ENCODE measurements at regions not wholly inside any gene's neighbourhood (a gene's known extent, or its start where the extent isn't known, plus 50 kb on each side); places are given as distances from the start of the nearest gene placed in this dataset.
"Not testable (repeated sequence)": the region's sequence is repeated elsewhere in the genome, so short reads cannot be mapped to it uniquely, and the experiment has no call there.

DNA sequence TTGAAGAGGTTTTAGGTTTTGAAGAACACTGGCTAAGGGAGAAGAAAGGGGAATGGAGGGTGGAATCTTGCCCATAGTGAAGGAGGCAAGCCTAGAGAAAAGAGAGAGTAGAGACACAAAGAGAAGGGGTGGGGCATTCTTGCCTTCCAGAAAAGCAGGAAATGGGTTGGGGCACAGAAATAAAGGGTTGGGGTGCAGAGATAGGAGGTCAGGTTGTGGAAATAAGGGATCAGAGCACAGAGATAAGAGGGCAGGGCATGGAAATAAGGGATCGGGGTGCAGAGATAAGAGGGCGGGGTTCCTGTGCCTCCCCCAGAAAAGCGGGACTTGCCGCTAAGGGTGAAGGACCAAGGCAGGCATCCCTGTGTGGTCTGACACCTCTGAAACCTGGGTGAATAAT, 69.9 kb downstream of the ALG1L2 start:
- H3K4me1 ChIP-seq (ENCODE audit: control insufficient read depth in 1 of 2, insufficient read depth in 2 of 2, low read length in 2 of 2); intact Hi-C loops (cut with DNase I); H3K27me3 ChIP-seq (ENCODE audit: control insufficient read depth in 1 of 2, insufficient read depth in 2 of 2, low read length in 1 of 2); H3K4me3 ChIP-seq (ENCODE audit: low read length in 2 of 2); H3K9me3 ChIP-seq (ENCODE audit: control insufficient read depth, low read length); H3K36me3 ChIP-seq (ENCODE audit: control insufficient read depth in 1 of 2, insufficient read depth in 2 of 2, low read length in 1 of 2); DNase-seq; ATAC-seq (ENCODE audit: low FRiP score); H3K27ac ChIP-seq (ENCODE audit: low read depth in 1 of 2, low read length in 2 of 2): not testable (repeated sequence)
- WGBS, 2 donors, result 95 to 96% methylated on average over 4 of the region's 4 CpGs

DNA sequence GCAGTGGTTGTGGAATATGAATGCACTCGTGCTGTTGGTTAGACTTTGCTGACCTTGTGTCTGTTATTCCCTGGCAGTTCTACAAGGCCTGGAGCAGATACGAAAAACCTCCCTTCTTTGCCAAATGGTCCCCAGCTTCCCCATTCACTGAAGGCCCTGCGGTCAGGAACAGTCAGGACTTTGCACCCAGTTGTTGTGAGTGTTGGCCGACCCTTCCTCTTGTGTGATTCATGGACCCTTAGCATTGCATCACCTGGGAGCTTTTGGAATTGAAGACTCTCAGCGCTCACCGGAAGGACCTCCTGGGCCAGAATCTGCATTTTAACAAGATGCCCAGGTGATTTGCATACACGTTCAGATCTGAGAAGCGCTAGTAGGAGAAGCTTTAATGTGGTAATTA, 71.6 kb downstream of the ALG1L2 start:
- H3K9me3 ChIP-seq (ENCODE audit: control insufficient read depth, low read length); ATAC-seq (ENCODE audit: low FRiP score); H3K36me3 ChIP-seq (ENCODE audit: control insufficient read depth in 1 of 2, insufficient read depth in 2 of 2, low read length in 1 of 2); DNase-seq; H3K4me3 ChIP-seq (ENCODE audit: low read length in 2 of 2); H3K27ac ChIP-seq (ENCODE audit: low read depth in 1 of 2, low read length in 2 of 2); intact Hi-C loops (cut with DNase I); H3K4me1 ChIP-seq (ENCODE audit: control insufficient read depth in 1 of 2, insufficient read depth in 2 of 2, low read length in 2 of 2); H3K27me3 ChIP-seq (ENCODE audit: control insufficient read depth in 1 of 2, insufficient read depth in 2 of 2, low read length in 1 of 2): not testable (repeated sequence)
- WGBS, 2 donors, result 45 to 58% methylated on average over 8 of the region's 8 CpGs

- ATAC-seq (ENCODE audit: low FRiP score); intact Hi-C loops (cut with DNase I); H3K27me3 ChIP-seq (ENCODE audit: control insufficient read depth in 1 of 2, insufficient read depth in 2 of 2, low read length in 1 of 2); H3K4me1 ChIP-seq (ENCODE audit: control insufficient read depth in 1 of 2, insufficient read depth in 2 of 2, low read length in 2 of 2); H3K36me3 ChIP-seq (ENCODE audit: control insufficient read depth in 1 of 2, insufficient read depth in 2 of 2, low read length in 1 of 2); H3K9me3 ChIP-seq (ENCODE audit: control insufficient read depth, low read length); H3K27ac ChIP-seq (ENCODE audit: low read depth in 1 of 2, low read length in 2 of 2); H3K4me3 ChIP-seq (ENCODE audit: low read length in 2 of 2); DNase-seq: not testable (repeated sequence)
- WGBS, 2 donors, result 53% methylated on average over 4 of the region's 4 CpGs; no CpG with 5 or more reads in 1 of the 2 donors
Observed at GRCh38 chr3:130155464-130155863, 73.8 kb downstream of the ALG1L2 start.

GRCh38 chr3:130166856-130167255, 85.2 kb downstream of the ALG1L2 start:
- intact Hi-C loops (cut with DNase I); ATAC-seq (ENCODE audit: low FRiP score); H3K4me3 ChIP-seq (ENCODE audit: low read length in 2 of 2): not testable (repeated sequence)

DNA sequence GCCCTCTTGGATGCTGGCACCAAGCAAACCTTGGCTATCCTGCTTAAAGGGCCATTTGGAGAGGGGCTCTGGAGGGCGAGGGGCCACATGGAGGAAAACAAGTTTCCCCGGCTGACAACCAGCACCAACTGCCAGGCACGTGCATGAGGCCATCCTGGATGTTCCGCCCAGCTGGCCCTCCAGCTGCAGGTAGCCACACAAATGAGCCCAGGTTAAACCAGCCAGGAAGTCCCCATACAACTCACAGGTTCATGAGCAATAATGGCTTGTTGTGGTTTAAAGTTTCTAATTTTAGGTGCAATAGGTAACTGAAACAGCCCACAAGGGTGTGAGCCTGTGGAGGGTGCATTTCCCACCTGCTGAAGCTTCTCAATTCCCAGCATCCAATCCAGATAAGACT, 93.6 kb downstream of the ALG1L2 start:
- ATAC-seq (ENCODE audit: low FRiP score); DNase-seq; H3K27me3 ChIP-seq (ENCODE audit: control insufficient read depth in 1 of 2, insufficient read depth in 2 of 2, low read length in 1 of 2); H3K27ac ChIP-seq (ENCODE audit: low read depth in 1 of 2, low read length in 2 of 2); H3K9me3 ChIP-seq (ENCODE audit: control insufficient read depth, low read length); intact Hi-C loops (cut with DNase I); H3K4me3 ChIP-seq (ENCODE audit: low read length in 2 of 2); H3K36me3 ChIP-seq (ENCODE audit: control insufficient read depth in 1 of 2, insufficient read depth in 2 of 2, low read length in 1 of 2); H3K4me1 ChIP-seq (ENCODE audit: control insufficient read depth in 1 of 2, insufficient read depth in 2 of 2, low read length in 2 of 2): not testable (repeated sequence)
- WGBS, 2 donors, result 90 to 96% methylated on average over 4 of the region's 4 CpGs

More at GRCh38 chr3:130166856-130167255, 85.2 kb downstream of the ALG1L2 start:
- not testable (repeated sequence) for H3K27me3 ChIP-seq (ENCODE audit: control insufficient read depth in 1 of 2, insufficient read depth in 2 of 2, low read length in 1 of 2); H3K36me3 ChIP-seq (ENCODE audit: control insufficient read depth in 1 of 2, insufficient read depth in 2 of 2, low read length in 1 of 2); H3K4me1 ChIP-seq (ENCODE audit: control insufficient read depth in 1 of 2, insufficient read depth in 2 of 2, low read length in 2 of 2); DNase-seq; H3K9me3 ChIP-seq (ENCODE audit: control insufficient read depth, low read length); H3K27ac ChIP-seq (ENCODE audit: low read depth in 1 of 2, low read length in 2 of 2)
- WGBS, 2 donors, result 63 to 66% methylated on average over 3 of the region's 4 CpGs

- H3K4me3 ChIP-seq (ENCODE audit: low read length in 2 of 2); ATAC-seq (ENCODE audit: low FRiP score); H3K36me3 ChIP-seq (ENCODE audit: control insufficient read depth in 1 of 2, insufficient read depth in 2 of 2, low read length in 1 of 2); H3K27ac ChIP-seq (ENCODE audit: low read depth in 1 of 2, low read length in 2 of 2); H3K27me3 ChIP-seq (ENCODE audit: control insufficient read depth in 1 of 2, insufficient read depth in 2 of 2, low read length in 1 of 2); intact Hi-C loops (cut with DNase I); H3K4me1 ChIP-seq (ENCODE audit: control insufficient read depth in 1 of 2, insufficient read depth in 2 of 2, low read length in 2 of 2); DNase-seq; H3K9me3 ChIP-seq (ENCODE audit: control insufficient read depth, low read length): not testable (repeated sequence)
- WGBS, 2 donors, result 40 to 43% methylated on average over 13 of the region's 13 CpGs
Observed at GRCh38 chr3:130176476-130177256, 95.0 kb downstream of the ALG1L2 start.

- intact Hi-C loops (cut with DNase I); H3K27me3 ChIP-seq (ENCODE audit: control insufficient read depth in 1 of 2, insufficient read depth in 2 of 2, low read length in 1 of 2): not testable (repeated sequence)
- 48 to 62% methylated on average over 3 of the region's 3 CpGs for WGBS, 2 donors
Observed at GRCh38 chr3:130178835-130179234, 97.2 kb downstream of the ALG1L2 start.

GRCh38 chr3:130179353-130179970, 97.8 kb downstream of the ALG1L2 start:
- intact Hi-C loops (cut with DNase I); ATAC-seq (ENCODE audit: low FRiP score); H3K36me3 ChIP-seq (ENCODE audit: control insufficient read depth in 1 of 2, insufficient read depth in 2 of 2, low read length in 1 of 2); H3K27me3 ChIP-seq (ENCODE audit: control insufficient read depth in 1 of 2, insufficient read depth in 2 of 2, low read length in 1 of 2); H3K9me3 ChIP-seq (ENCODE audit: control insufficient read depth, low read length); H3K4me3 ChIP-seq (ENCODE audit: low read length in 2 of 2); H3K27ac ChIP-seq (ENCODE audit: low read depth in 1 of 2, low read length in 2 of 2); H3K4me1 ChIP-seq (ENCODE audit: control insufficient read depth in 1 of 2, insufficient read depth in 2 of 2, low read length in 2 of 2): not testable (repeated sequence)
- DNase-seq, result peak in 1 of 2 donors; percentile 50
- 42 to 57% methylated on average over 11 of the region's 11 CpGs for WGBS, 2 donors

More at GRCh38 chr3:130178835-130179234, 97.2 kb downstream of the ALG1L2 start:
- not testable (repeated sequence) for H3K4me1 ChIP-seq (ENCODE audit: control insufficient read depth in 1 of 2, insufficient read depth in 2 of 2, low read length in 2 of 2); H3K27ac ChIP-seq (ENCODE audit: low read depth in 1 of 2, low read length in 2 of 2); ATAC-seq (ENCODE audit: low FRiP score); H3K9me3 ChIP-seq (ENCODE audit: control insufficient read depth, low read length); H3K4me3 ChIP-seq (ENCODE audit: low read length in 2 of 2); H3K36me3 ChIP-seq (ENCODE audit: control insufficient read depth in 1 of 2, insufficient read depth in 2 of 2, low read length in 1 of 2); DNase-seq

DNA sequence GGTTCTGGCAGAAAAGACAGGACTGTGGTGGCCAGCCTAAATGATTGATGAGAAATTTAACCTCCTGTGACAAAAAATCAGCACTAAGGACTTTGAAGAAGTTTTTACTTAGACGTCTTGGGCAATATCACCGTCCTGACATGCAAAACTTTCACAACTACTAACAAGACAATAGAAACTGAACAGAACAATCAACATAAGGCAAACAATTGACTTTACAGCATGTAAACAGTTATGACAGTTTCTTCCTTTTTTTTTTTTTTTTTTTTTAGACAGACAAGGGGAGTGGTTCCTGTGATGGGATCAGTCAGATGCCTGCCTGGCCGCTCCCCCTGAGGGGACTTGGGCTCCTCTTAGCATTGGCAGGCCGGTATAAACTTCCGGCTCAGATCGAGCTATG, 100.8 kb downstream of the ALG1L2 start:
- DNase-seq; H3K27ac ChIP-seq (ENCODE audit: low read depth in 1 of 2, low read length in 2 of 2); H3K4me1 ChIP-seq (ENCODE audit: control insufficient read depth in 1 of 2, insufficient read depth in 2 of 2, low read length in 2 of 2); H3K36me3 ChIP-seq (ENCODE audit: control insufficient read depth in 1 of 2, insufficient read depth in 2 of 2, low read length in 1 of 2); intact Hi-C loops (cut with DNase I); H3K27me3 ChIP-seq (ENCODE audit: control insufficient read depth in 1 of 2, insufficient read depth in 2 of 2, low read length in 1 of 2); H3K4me3 ChIP-seq (ENCODE audit: low read length in 2 of 2); H3K9me3 ChIP-seq (ENCODE audit: control insufficient read depth, low read length); ATAC-seq (ENCODE audit: low FRiP score): not testable (repeated sequence)
- 69 to 71% methylated on average over 6 of the region's 6 CpGs for WGBS, 2 donors
